GM23338 (cell line): ENCODE measurements at regions not wholly inside any gene's neighbourhood (a gene's known extent, or its start where the extent isn't known, plus 50 kb on each side); places are given as distances from the start of the nearest gene placed in this dataset.

Source experiments
- ATAC-seq: fragments of 200-7000 bp; cut with Tn5 transposase; 3 replicates; pipeline ENCODE4 v1.9.1; 2020
- DNase-seq: peaks from one replicate; pipeline ENCODE4 v3.0.0-alpha.2; 2015; ENCODE audit warnings: low spot score
- H2AFZ ChIP-seq: fragments of 200-600 bp; sonication (generic); 2 replicates; pipeline ENCODE4 v1.8.0; 2016; ENCODE audit warnings: antibody characterized with exemption, mild to moderate bottlenecking, moderate library complexity
- H3F3A ChIP-seq: fragments of 200-600 bp; sonication (generic); replicated peaks from 2 replicates; pipeline ENCODE4 v1.8.0; 2017; ENCODE audit warnings: antibody characterized with exemption, mixed run types, low read depth
- H3K27ac ChIP-seq: fragments of 200-600 bp; sonication (generic); 2 replicates; pipeline ENCODE4 v1.6.1; 2016; ENCODE audit warnings: low read depth
- H3K27me3 ChIP-seq: fragments of 200-600 bp; sonication (generic); 2 replicates; pipeline ENCODE4 v1.8.0; 2016; ENCODE audit warnings: mild to moderate bottlenecking, mixed run types, moderate library complexity; ENCODE audit not compliant: insufficient read depth
- H3K36me3 ChIP-seq: fragments of 200-600 bp; sonication (generic); 2 replicates; pipeline ENCODE4 v1.8.0; 2016; ENCODE audit warnings: mild to moderate bottlenecking; ENCODE audit not compliant: insufficient read depth
- H3K4me1 ChIP-seq: fragments of 200-600 bp; sonication (generic); 2 replicates; pipeline ENCODE4 v1.8.0; 2016; ENCODE audit warnings: mild to moderate bottlenecking, moderate library complexity; ENCODE audit not compliant: insufficient read depth
- H3K4me2 ChIP-seq: fragments of 200-600 bp; sonication (generic); 2 replicates; pipeline ENCODE4 v1.7.1; 2017; ENCODE audit warnings: mixed run types
- H3K4me3 ChIP-seq: fragments of 200-600 bp; sonication (generic); 2 replicates; pipeline ENCODE4 v1.6.1; 2016; ENCODE audit warnings: mixed run types
- H3K79me2 ChIP-seq: fragments of 200-600 bp; sonication (generic); replicated peaks from 2 replicates; pipeline ENCODE4 v1.8.0; 2017; ENCODE audit warnings: mild to moderate bottlenecking; ENCODE audit not compliant: insufficient read depth
- H3K9me2 ChIP-seq: fragments of 200-600 bp; sonication (generic); 2 replicates; pipeline ENCODE4 v1.8.0; 2017; ENCODE audit not compliant: insufficient read depth
- H4K20me1 ChIP-seq: fragments of 200-600 bp; sonication (generic); replicated peaks from 2 replicates; pipeline ENCODE4 v1.8.0; 2017; ENCODE audit warnings: mild to moderate bottlenecking; ENCODE audit not compliant: insufficient read depth
- H3K27ac Mint-ChIP-seq: 2 replicates; pipeline ENCODE4 v1.8.0; 2020; ENCODE audit warnings: inconsistent platforms, mild to moderate bottlenecking, moderate library complexity, mixed read lengths
- H3K27me3 Mint-ChIP-seq: 3 replicates; pipeline ENCODE4 v1.8.0; 2022; ENCODE audit warnings: low read depth, mild to moderate bottlenecking, moderate library complexity, mixed read lengths, inconsistent platforms; ENCODE audit not compliant: insufficient read depth, poor library complexity
- H3K36me3 Mint-ChIP-seq: 3 replicates; pipeline ENCODE4 v1.8.0; 2021; ENCODE audit warnings: low read depth, mild to moderate bottlenecking, inconsistent platforms, moderate library complexity, mixed read lengths
- H3K4me1 Mint-ChIP-seq: 3 replicates; pipeline ENCODE4 v1.8.0; 2020; ENCODE audit warnings: mild to moderate bottlenecking, inconsistent platforms, mixed read lengths
- H3K4me3 Mint-ChIP-seq: 3 replicates; pipeline ENCODE4 v1.8.0; 2021; ENCODE audit warnings: moderate library complexity, mild to moderate bottlenecking, inconsistent platforms, mixed read lengths
- H3K9me3 Mint-ChIP-seq: 3 replicates; pipeline ENCODE4 v1.8.0; 2020; ENCODE audit warnings: moderate library complexity, mild to moderate bottlenecking, inconsistent platforms, mixed read lengths
- CREB1 ChIP-seq: fragments of 250-450 bp; sonication (Bioruptor Pico); IDR thresholded peaks from 2 replicates; pipeline ENCODE4 v1.5.0; 2020; ENCODE audit warnings: low read depth, mild to moderate bottlenecking, moderate library complexity
- ETS1 ChIP-seq: IDR thresholded peaks from 2 replicates; pipeline ENCODE4 v1.6.1; 2016; ENCODE audit warnings: antibody characterized with exemption
- EZH2 ChIP-seq: fragments of 200-600 bp; sonication (generic); IDR thresholded peaks from one replicate; pipeline ENCODE4 v1.8.0; 2017; ENCODE audit warnings: antibody characterized with exemption, mild to moderate bottlenecking, low read depth; ENCODE audit not compliant: unreplicated experiment
- REST ChIP-seq: IDR thresholded peaks from one replicate; pipeline ENCODE4 v1.6.1; 2018; ENCODE audit warnings: antibody characterized with exemption; ENCODE audit not compliant: unreplicated experiment
- ZNF331 ChIP-seq: fragments of 250-450 bp; sonication (Bioruptor Pico); IDR thresholded peaks from 2 replicates; pipeline ENCODE4 v1.5.0; 2020; ENCODE audit warnings: low read depth, mild to moderate bottlenecking, moderate library complexity
- TF ChIP-seq, protein P1 (sequence below): fragments of 250-450 bp; sonication (Bioruptor Pico); IDR thresholded peaks from 2 replicates; pipeline ENCODE4 v1.5.0; 2020; ENCODE audit warnings: mild to moderate bottlenecking, moderate library complexity

DNA sequence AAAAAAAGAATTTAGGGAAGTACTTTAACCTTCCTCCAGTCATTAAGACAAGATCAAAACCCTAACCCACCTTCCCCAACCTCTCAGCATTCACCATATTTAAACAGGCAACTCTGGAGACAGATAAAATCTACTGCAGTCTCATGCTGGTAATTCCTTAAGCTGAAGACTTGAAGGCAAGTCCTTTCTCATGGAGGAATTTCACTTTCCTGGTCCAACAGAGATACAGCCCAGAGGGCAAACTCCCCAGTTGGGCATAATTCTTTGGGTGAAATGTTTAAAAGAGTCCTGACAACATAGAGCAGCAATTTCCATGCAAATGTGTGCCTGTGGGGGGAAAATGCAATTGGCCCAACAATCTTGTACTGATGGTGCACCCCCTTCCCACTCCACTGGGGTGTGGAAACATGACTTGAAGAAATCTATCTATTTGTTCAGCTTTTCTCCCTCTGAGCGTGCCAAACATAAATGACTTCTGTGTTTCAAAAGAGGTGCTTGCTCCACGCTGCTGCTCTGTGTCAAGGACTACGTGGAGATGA is 131.8 kb upstream of the HNRNPA3 start (continued):
- TF ChIP-seq, protein P1, sequence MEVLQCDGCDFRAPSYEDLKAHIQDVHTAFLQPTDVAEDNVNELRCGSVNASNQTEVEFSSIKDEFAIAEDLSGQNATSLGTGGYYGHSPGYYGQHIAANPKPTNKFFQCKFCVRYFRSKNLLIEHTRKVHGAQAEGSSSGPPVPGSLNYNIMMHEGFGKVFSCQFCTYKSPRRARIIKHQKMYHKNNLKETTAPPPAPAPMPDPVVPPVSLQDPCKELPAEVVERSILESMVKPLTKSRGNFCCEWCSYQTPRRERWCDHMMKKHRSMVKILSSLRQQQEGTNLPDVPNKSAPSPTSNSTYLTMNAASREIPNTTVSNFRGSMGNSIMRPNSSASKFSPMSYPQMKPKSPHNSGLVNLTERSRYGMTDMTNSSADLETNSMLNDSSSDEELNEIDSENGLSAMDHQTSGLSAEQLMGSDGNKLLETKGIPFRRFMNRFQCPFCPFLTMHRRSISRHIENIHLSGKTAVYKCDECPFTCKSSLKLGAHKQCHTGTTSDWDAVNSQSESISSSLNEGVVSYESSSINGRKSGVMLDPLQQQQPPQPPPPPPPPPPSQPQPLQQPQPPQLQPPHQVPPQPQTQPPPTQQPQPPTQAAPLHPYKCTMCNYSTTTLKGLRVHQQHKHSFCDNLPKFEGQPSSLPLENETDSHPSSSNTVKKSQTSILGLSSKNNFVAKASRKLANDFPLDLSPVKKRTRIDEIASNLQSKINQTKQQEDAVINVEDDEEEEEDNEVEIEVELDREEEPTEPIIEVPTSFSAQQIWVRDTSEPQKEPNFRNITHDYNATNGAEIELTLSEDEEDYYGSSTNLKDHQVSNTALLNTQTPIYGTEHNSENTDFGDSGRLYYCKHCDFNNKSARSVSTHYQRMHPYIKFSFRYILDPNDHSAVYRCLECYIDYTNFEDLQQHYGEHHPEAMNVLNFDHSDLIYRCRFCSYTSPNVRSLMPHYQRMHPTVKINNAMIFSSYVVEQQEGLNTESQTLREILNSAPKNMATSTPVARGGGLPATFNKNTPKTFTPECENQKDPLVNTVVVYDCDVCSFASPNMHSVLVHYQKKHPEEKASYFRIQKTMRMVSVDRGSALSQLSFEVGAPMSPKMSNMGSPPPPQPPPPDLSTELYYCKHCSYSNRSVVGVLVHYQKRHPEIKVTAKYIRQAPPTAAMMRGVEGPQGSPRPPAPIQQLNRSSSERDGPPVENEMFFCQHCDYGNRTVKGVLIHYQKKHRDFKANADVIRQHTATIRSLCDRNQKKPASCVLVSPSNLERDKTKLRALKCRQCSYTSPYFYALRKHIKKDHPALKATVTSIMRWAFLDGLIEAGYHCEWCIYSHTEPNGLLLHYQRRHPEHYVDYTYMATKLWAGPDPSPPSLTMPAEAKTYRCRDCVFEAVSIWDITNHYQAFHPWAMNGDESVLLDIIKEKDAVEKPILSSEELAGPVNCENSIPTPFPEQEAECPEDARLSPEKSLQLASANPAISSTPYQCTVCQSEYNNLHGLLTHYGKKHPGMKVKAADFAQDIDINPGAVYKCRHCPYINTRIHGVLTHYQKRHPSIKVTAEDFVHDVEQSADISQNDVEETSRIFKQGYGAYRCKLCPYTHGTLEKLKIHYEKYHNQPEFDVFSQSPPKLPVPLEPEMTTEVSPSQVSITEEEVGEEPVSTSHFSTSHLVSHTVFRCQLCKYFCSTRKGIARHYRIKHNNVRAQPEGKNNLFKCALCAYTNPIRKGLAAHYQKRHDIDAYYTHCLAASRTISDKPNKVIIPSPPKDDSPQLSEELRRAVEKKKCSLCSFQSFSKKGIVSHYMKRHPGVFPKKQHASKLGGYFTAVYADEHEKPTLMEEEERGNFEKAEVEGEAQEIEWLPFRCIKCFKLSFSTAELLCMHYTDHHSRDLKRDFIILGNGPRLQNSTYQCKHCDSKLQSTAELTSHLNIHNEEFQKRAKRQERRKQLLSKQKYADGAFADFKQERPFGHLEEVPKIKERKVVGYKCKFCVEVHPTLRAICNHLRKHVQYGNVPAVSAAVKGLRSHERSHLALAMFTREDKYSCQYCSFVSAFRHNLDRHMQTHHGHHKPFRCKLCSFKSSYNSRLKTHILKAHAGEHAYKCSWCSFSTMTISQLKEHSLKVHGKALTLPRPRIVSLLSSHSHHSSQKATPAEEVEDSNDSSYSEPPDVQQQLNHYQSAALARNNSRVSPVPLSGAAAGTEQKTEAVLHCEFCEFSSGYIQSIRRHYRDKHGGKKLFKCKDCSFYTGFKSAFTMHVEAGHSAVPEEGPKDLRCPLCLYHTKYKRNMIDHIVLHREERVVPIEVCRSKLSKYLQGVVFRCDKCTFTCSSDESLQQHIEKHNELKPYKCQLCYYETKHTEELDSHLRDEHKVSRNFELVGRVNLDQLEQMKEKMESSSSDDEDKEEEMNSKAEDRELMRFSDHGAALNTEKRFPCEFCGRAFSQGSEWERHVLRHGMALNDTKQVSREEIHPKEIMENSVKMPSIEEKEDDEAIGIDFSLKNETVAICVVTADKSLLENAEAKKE (CRISPR knock-in tag) = no peak
- TF ChIP-seq CREB1 (CRISPR knock-in tag) = no peak

GRCh38 chr2:177084607-177085006 is 128.0 kb upstream of the HNRNPA3 start:
- H3K36me3 ChIP-seq = no peaks in the 10 kb centered on the region
- H3K9me2 ChIP-seq = no peaks in the 10 kb centered on the region
- H3K27ac ChIP-seq = no peak overlapping the region
- no peak overlapping the region for H3K4me3 Mint-ChIP-seq
- H3K36me3 Mint-ChIP-seq = no peaks in the 10 kb centered on the region
- no peaks in the 10 kb centered on the region for H4K20me1 ChIP-seq
- no peaks in the 10 kb centered on the region for H3K4me1 ChIP-seq
- no peaks in the 10 kb centered on the region for H3K27me3 Mint-ChIP-seq
- H3K79me2 ChIP-seq = no peaks in the 10 kb centered on the region
- H3K4me3 ChIP-seq = no peak overlapping the region
- no peak for TF ChIP-seq CREB1 (CRISPR knock-in tag)
- no peaks in the 10 kb centered on the region for H3F3A ChIP-seq
- no peak for ATAC-seq
- H3K4me2 ChIP-seq = no peak overlapping the region
- no peaks in the 10 kb centered on the region for H3K27me3 ChIP-seq
- no peak overlapping the region for H3K27ac Mint-ChIP-seq
- DNase-seq = no peak
- H3K4me1 Mint-ChIP-seq = no peaks in the 10 kb centered on the region
- 0 out of 2 replicates have a peak overlapping the region, but pooled peaks have one; percentile 5 for H2AFZ ChIP-seq
- no peaks in the 10 kb centered on the region for H3K9me3 Mint-ChIP-seq

DNA sequence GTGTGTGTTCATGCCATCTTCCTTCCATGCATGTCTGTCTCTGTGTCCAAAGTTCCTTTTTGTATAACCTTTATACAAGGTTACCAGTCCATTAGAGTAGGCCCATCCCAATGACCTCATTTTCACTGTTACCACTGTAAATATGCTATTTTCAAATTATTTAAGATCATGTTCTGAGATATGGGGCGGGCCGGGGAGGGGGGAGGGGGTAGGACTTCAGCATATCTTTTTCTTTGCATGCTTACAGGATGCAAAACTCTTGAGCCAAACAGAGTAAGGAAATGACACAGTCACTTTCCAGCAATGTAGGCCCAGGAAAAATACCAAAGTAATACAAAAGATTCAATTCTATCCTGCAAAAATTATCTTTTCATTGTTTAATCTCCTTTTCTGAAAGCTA is 124.1 kb upstream of the HNRNPA3 start:
- no peaks in the 10 kb centered on the region for H3K27me3 ChIP-seq
- Mint-ChIP-seq H3K4me3 (no peak overlapping the region), H3K4me1 (no peaks in the 10 kb centered on the region), H3K27ac (no peak overlapping the region), H3K36me3 (no peaks in the 10 kb centered on the region), H3K27me3 (peaks cover 2% of the 10 kb centered on the region), H3K9me3 (no peaks in the 10 kb centered on the region)
- no peaks in the 10 kb centered on the region for H4K20me1 ChIP-seq
- H3K79me2 ChIP-seq = no peaks in the 10 kb centered on the region
- H3F3A ChIP-seq = no peaks in the 10 kb centered on the region
- no peak overlapping the region for H3K4me3 ChIP-seq
- H3K4me1 ChIP-seq = no peaks in the 10 kb centered on the region
- no peaks in the 10 kb centered on the region for H3K36me3 ChIP-seq
- no peak overlapping the region for H3K27ac ChIP-seq
- H3K4me2 ChIP-seq = no peak overlapping the region
- H3K9me2 ChIP-seq = no peaks in the 10 kb centered on the region
- DNase-seq (no peak), ATAC-seq (no peak)
- H2AFZ ChIP-seq = no peak overlapping the region
- TF ChIP-seq REST = no peak
- no peak for TF ChIP-seq ETS1
- TF ChIP-seq ZNF331 (CRISPR knock-in tag) = no peak
- no peak for TF ChIP-seq CREB1 (CRISPR knock-in tag)
- no peak for TF ChIP-seq EZH2
